ENCODE measurements at regions not wholly inside any gene's neighbourhood (a gene's known extent, or its start where the extent isn't known, plus 50 kb on each side); places are given as distances from the start of the nearest gene placed in this dataset.

DNA sequence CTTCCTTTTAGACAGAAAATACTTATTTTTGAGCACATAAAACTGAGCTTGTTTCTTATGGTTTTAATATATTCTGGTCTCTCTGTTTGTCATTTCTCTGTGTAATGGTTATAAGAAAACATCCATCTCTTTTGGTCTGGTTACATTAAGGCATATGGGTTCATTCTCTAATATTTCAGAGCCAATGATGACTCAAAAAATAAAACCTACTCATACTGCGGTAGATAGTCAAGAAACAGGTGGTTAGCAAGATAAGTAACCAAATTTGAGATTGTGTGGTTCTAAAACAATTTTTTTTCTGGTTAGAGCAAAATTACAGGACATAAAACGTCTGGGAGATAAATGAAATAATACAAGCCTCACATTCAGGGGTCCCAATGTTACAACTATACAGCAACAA, 654.5 kb downstream of the STIM2 start:
- Histone ChIP-seq H3K36me3 (ENCODE audit: control insufficient read depth, insufficient read depth, low read length) (no peaks in the 10 kb centered on the region), H3K27me3 (replicated peaks; ENCODE audit: control insufficient read depth, insufficient read depth, low read length) (no peaks in the 10 kb centered on the region), H3K4me3 (replicated peaks; ENCODE audit: low read depth, low read length) (no peak overlapping the region)
- DNase-seq (ENCODE audit: extremely low read depth, insufficient read length), result no peak
- no peak for TF ChIP-seq CTCF (IDR thresholded peaks at IDR 0.05; ENCODE audit: insufficient read depth, low read length, poor library complexity, severe bottlenecking)

- TF ChIP-seq CTCF (IDR thresholded peaks at IDR 0.05; ENCODE audit: insufficient read depth, low read length, poor library complexity, severe bottlenecking), result no peak
- Histone ChIP-seq H3K27me3 (replicated peaks; ENCODE audit: control insufficient read depth, insufficient read depth, low read length) (no peaks in the 10 kb centered on the region), H3K4me3 (replicated peaks; ENCODE audit: low read depth, low read length) (no peak overlapping the region), H3K36me3 (ENCODE audit: control insufficient read depth, insufficient read depth, low read length) (no peaks in the 10 kb centered on the region)
- DNase-seq (ENCODE audit: extremely low read depth, insufficient read length), result no peak
Observed at GRCh38 chr4:27518876-27519275, 658.2 kb downstream of the STIM2 start.

GRCh38 chr4:27524224-27524623, 663.6 kb downstream of the STIM2 start:
- DNase-seq (ENCODE audit: extremely low read depth, insufficient read length), result no peak
- H3K27me3 ChIP-seq (replicated peaks; ENCODE audit: control insufficient read depth, insufficient read depth, low read length), result no peaks in the 10 kb centered on the region
- H3K4me3 ChIP-seq (replicated peaks; ENCODE audit: low read depth, low read length), result no peak overlapping the region
- no peaks in the 10 kb centered on the region for H3K36me3 ChIP-seq (ENCODE audit: control insufficient read depth, insufficient read depth, low read length)
- no peak for TF ChIP-seq CTCF (IDR thresholded peaks at IDR 0.05; ENCODE audit: insufficient read depth, low read length, poor library complexity, severe bottlenecking)

DNA sequence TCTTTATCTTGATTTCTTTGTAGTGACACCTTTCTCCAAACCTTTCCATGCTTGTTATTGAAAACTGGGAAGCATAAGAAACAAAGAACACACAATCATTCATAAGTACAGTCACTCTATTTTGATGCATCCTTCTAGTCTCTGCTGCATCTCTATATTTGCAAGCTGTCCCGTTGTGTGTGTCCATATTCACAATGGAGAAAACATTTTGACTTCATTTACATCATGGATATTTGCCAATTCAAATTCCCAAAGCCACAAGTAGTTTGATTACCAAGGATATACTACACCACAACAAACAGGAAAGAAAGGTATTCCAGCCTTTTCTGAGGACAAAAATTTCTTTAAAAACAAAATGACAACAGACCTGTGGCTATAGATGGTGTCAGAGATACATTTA, 673.8 kb downstream of the STIM2 start:
- Histone ChIP-seq H3K4me3 (replicated peaks; ENCODE audit: low read depth, low read length) (no peak overlapping the region), H3K36me3 (ENCODE audit: control insufficient read depth, insufficient read depth, low read length) (no peaks in the 10 kb centered on the region), H3K27me3 (replicated peaks; ENCODE audit: control insufficient read depth, insufficient read depth, low read length) (no peaks in the 10 kb centered on the region)
- no peak for DNase-seq (ENCODE audit: extremely low read depth, insufficient read length)
- TF ChIP-seq CTCF (IDR thresholded peaks at IDR 0.05; ENCODE audit: insufficient read depth, low read length, poor library complexity, severe bottlenecking), result no peak

GRCh38 chr4:27568236-27568951, 707.8 kb downstream of the STIM2 start:
- H3K36me3 ChIP-seq (ENCODE audit: control insufficient read depth, insufficient read depth, low read length), result no peaks in the 10 kb centered on the region
- no peaks in the 10 kb centered on the region for H3K27me3 ChIP-seq (replicated peaks; ENCODE audit: control insufficient read depth, insufficient read depth, low read length)
- no peak overlapping the region for H3K4me3 ChIP-seq (replicated peaks; ENCODE audit: low read depth, low read length)
- DNase-seq (ENCODE audit: extremely low read depth, insufficient read length), result no peak
- TF ChIP-seq CTCF (IDR thresholded peaks at IDR 0.05; ENCODE audit: insufficient read depth, low read length, poor library complexity, severe bottlenecking), result no peak

DNA sequence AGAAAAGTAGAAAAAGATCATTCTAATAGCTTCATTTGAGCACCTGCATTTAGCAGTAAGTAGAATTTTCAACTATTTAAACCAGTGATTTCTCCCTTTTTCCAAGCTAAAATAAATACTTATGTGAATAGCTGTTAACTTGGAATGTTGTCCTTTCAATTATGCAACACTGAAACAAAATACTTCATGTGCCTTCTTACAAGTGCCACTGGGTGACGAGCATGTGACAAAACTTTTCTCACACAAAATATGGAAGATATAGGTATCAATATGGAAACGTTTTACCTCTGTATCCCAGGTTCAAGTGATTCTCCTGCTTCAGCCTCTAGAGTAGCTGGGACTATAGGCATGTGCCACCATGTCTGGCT, 708.3 kb downstream of the STIM2 start:
- TF ChIP-seq CTCF (IDR thresholded peaks at IDR 0.05; ENCODE audit: insufficient read depth, low read length, poor library complexity, severe bottlenecking), result no peak
- Histone ChIP-seq H3K27me3 (replicated peaks; ENCODE audit: control insufficient read depth, insufficient read depth, low read length) (no peaks in the 10 kb centered on the region), H3K4me3 (replicated peaks; ENCODE audit: low read depth, low read length) (no peak overlapping the region), H3K36me3 (ENCODE audit: control insufficient read depth, insufficient read depth, low read length) (no peaks in the 10 kb centered on the region)
- no peak for DNase-seq (ENCODE audit: extremely low read depth, insufficient read length)
